ENCODE measurements at regions not wholly inside any gene's neighbourhood (a gene's known extent, or its start where the extent isn't known, plus 50 kb on each side); places are given as distances from the start of the nearest gene placed in this dataset.

DNA sequence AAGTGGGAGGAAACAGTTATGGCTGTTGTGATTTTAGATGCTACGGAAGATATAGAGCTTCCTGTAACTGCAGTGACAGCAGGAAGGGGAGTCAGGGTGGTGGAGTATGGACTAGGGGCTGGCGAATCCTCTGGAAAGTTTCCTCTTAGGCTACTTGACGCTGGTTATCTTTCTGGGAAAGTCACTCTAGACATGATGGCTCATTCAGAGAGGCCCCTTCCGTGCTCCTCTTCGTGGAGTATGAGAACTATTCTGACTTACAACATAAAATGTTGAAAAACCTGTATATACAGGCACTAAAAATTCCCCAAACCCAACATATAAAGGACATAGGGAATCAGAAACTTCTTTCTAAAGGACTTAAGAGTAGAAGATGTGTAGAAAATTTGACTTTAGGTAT lies 78.8 kb downstream of the C18orf54 start:
- Histone ChIP-seq H3K27ac (replicated peaks) (no peak overlapping the region), H3K4me3 (replicated peaks; ENCODE audit: insufficient read depth, low read length) (no peak overlapping the region), H3K27me3 (ENCODE audit: insufficient read depth, poor library complexity, severe bottlenecking) (peaks cover 7% of the 10 kb centered on the region)
- no peak for DNase-seq (ENCODE audit: low read depth in 1 of 2, low spot score in 1 of 2)
- TF ChIP-seq SPI1 (IDR thresholded peaks at IDR 0.05; ENCODE audit: borderline replicate concordance, low read depth) = no peak
- TF ChIP-seq, protein P1, sequence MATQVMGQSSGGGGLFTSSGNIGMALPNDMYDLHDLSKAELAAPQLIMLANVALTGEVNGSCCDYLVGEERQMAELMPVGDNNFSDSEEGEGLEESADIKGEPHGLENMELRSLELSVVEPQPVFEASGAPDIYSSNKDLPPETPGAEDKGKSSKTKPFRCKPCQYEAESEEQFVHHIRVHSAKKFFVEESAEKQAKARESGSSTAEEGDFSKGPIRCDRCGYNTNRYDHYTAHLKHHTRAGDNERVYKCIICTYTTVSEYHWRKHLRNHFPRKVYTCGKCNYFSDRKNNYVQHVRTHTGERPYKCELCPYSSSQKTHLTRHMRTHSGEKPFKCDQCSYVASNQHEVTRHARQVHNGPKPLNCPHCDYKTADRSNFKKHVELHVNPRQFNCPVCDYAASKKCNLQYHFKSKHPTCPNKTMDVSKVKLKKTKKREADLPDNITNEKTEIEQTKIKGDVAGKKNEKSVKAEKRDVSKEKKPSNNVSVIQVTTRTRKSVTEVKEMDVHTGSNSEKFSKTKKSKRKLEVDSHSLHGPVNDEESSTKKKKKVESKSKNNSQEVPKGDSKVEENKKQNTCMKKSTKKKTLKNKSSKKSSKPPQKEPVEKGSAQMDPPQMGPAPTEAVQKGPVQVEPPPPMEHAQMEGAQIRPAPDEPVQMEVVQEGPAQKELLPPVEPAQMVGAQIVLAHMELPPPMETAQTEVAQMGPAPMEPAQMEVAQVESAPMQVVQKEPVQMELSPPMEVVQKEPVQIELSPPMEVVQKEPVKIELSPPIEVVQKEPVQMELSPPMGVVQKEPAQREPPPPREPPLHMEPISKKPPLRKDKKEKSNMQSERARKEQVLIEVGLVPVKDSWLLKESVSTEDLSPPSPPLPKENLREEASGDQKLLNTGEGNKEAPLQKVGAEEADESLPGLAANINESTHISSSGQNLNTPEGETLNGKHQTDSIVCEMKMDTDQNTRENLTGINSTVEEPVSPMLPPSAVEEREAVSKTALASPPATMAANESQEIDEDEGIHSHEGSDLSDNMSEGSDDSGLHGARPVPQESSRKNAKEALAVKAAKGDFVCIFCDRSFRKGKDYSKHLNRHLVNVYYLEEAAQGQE (IDR thresholded peaks at IDR 0.05; ENCODE audit: insufficient replicate concordance, low read depth) = no peak
- TF ChIP-seq POLR2AphosphoS5 (IDR thresholded peaks at IDR 0.05; ENCODE audit: low read depth) = no peak
- TF ChIP-seq GABPA (IDR thresholded peaks at IDR 0.05; ENCODE audit: low read depth) = no peak
- TF ChIP-seq, protein P2, sequence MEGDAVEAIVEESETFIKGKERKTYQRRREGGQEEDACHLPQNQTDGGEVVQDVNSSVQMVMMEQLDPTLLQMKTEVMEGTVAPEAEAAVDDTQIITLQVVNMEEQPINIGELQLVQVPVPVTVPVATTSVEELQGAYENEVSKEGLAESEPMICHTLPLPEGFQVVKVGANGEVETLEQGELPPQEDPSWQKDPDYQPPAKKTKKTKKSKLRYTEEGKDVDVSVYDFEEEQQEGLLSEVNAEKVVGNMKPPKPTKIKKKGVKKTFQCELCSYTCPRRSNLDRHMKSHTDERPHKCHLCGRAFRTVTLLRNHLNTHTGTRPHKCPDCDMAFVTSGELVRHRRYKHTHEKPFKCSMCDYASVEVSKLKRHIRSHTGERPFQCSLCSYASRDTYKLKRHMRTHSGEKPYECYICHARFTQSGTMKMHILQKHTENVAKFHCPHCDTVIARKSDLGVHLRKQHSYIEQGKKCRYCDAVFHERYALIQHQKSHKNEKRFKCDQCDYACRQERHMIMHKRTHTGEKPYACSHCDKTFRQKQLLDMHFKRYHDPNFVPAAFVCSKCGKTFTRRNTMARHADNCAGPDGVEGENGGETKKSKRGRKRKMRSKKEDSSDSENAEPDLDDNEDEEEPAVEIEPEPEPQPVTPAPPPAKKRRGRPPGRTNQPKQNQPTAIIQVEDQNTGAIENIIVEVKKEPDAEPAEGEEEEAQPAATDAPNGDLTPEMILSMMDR (IDR thresholded peaks at IDR 0.05; ENCODE audit: insufficient read depth, low read length) = no peak

DNA sequence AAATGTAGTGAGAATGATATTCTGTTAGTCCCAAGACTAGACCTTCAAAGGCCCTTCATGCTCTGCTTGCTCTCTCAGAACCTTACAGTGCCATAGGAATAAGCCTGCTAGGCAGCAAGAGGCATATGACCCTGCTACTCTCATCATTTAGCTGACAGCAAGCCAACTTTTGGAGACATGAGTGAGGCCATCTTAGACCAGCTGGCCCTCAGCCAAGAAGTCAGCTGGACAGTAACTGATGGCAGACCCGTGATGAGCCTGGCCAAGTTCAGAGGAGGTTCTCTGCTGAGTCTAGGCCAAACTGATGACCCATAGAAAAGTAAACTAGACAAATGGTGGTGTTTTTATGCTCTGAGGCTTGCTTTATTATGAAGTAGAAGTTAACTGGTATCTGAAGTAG lies 82.6 kb downstream of the C18orf54 start:
- no peaks in the 10 kb centered on the region for H3K27me3 ChIP-seq (ENCODE audit: insufficient read depth, poor library complexity, severe bottlenecking)
- TF ChIP-seq SPI1 (IDR thresholded peaks at IDR 0.05; ENCODE audit: borderline replicate concordance, low read depth) = no peak
- TF ChIP-seq POLR2AphosphoS5 (IDR thresholded peaks at IDR 0.05; ENCODE audit: low read depth) = no peak
- TF ChIP-seq, protein P1 (IDR thresholded peaks at IDR 0.05; ENCODE audit: insufficient replicate concordance, low read depth) = no peak
- TF ChIP-seq GABPA (IDR thresholded peaks at IDR 0.05; ENCODE audit: low read depth) = no peak
- TF ChIP-seq, protein P2 (IDR thresholded peaks at IDR 0.05; ENCODE audit: insufficient read depth, low read length) = no peak
- DNase-seq (ENCODE audit: low read depth in 1 of 2, low spot score in 1 of 2) = no peak
- H3K27ac ChIP-seq (replicated peaks) = no peak overlapping the region
- no peak overlapping the region for H3K4me3 ChIP-seq (replicated peaks; ENCODE audit: insufficient read depth, low read length)

DNA sequence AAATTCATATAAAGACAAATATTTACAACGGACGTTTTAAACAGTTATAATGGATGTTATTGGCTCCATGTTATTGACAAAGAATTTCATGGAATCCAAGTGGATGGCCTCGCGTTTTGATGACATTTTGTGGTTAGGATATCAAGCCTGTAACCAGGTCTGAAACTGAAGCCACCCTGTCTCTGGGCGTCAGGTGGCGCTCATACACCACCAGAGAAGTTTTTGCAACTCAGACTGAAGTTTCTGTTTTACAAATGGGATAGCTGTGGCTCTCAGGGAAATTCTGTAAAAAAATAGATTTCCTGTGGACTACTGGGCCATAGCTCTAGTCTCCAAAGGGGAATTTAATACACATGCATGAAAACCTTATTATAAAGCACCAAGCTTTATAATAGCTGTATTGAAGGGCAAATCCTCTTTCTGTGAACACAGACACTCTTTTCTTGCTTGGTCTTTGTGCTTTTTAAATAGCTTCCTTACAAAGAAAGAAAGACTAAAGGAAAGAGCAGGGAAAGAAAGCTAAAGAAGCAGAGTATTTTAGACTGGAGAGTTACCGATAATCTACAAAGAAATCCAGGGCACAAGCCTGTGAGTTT lies 86.7 kb downstream of the C18orf54 start:
- TF ChIP-seq, protein P2 (IDR thresholded peaks at IDR 0.05; ENCODE audit: insufficient read depth, low read length) = peak; percentile 82
- TF ChIP-seq GABPA (IDR thresholded peaks at IDR 0.05; ENCODE audit: low read depth) = no peak
- TF ChIP-seq, protein P1 (IDR thresholded peaks at IDR 0.05; ENCODE audit: insufficient replicate concordance, low read depth) = no peak
- TF ChIP-seq POLR2AphosphoS5 (IDR thresholded peaks at IDR 0.05; ENCODE audit: low read depth) = no peak
- no peak for TF ChIP-seq SPI1 (IDR thresholded peaks at IDR 0.05; ENCODE audit: borderline replicate concordance, low read depth)
- no peak overlapping the region for H3K4me3 ChIP-seq (replicated peaks; ENCODE audit: insufficient read depth, low read length)
- H3K27me3 ChIP-seq (ENCODE audit: insufficient read depth, poor library complexity, severe bottlenecking) = peaks cover 4% of the 10 kb centered on the region
- DNase-seq (ENCODE audit: low read depth in 1 of 2, low spot score in 1 of 2) = peak in 1 of 2 experiments; percentile 54
- H3K27ac ChIP-seq (replicated peaks) = no peak overlapping the region
